WI38 (cell line): ENCODE measurements at regions not wholly inside any gene's neighbourhood (a gene's known extent, or its start where the extent isn't known, plus 50 kb on each side); places are given as distances from the start of the nearest gene placed in this dataset.
A peak's percentile ranks its signal among the peaks of the same experiment; 100 is the strongest.
"Not testable (repeated sequence)": the region's sequence is repeated elsewhere in the genome, so short reads cannot be mapped to it uniquely, and the experiment has no call there.

ENCODE experiments used
- H3K4me3 ChIP-seq: 2 replicates; pipeline ENCODE4 v1.5.1; 2011; ENCODE audit warnings: low read depth, mild to moderate bottlenecking, control low read depth, low read length
- CTCF ChIP-seq: IDR thresholded peaks from 2 replicates; pipeline ENCODE4 v1.5.1; 2012; ENCODE audit warnings: low read depth, mild to moderate bottlenecking, control low read depth, low read length

GRCh38 chr2:71923887-71924533 is 223.7 kb downstream of the CYP26B1 start:
- peak; percentile 60 for TF ChIP-seq CTCF

GRCh38 chr2:71923143-71923525 is 224.5 kb downstream of the CYP26B1 start:
- TF ChIP-seq CTCF = no peak

More at GRCh38 chr2:71923887-71924533, 223.7 kb downstream of the CYP26B1 start:
- no peak overlapping the region for H3K4me3 ChIP-seq

GRCh38 chr2:71922499-71923142 is 225.0 kb downstream of the CYP26B1 start:
- H3K4me3 ChIP-seq = no peak overlapping the region
- no peak for TF ChIP-seq CTCF

More at GRCh38 chr2:71923143-71923525, 224.5 kb downstream of the CYP26B1 start:
- no peak overlapping the region for H3K4me3 ChIP-seq

- no peak overlapping the region for H3K4me3 ChIP-seq
- no peak for TF ChIP-seq CTCF
Measured at GRCh38 chr2:71922091-71922490, 225.6 kb downstream of the CYP26B1 start.

GRCh38 chr2:71920819-71921218 is 226.8 kb downstream of the CYP26B1 start:
- not testable (repeated sequence) for H3K4me3 ChIP-seq

GRCh38 chr2:71919708-71920107 is 228.0 kb downstream of the CYP26B1 start:
- TF ChIP-seq CTCF = no peak
- H3K4me3 ChIP-seq = no peak overlapping the region

- no peak overlapping the region for H3K4me3 ChIP-seq
- TF ChIP-seq CTCF = no peak
Measured at GRCh38 chr2:71910277-71910676, 237.4 kb downstream of the CYP26B1 start.
